ENCODE measurements at regions not wholly inside any gene's neighbourhood (a gene's known extent, or its start where the extent isn't known, plus 50 kb on each side); places are given as distances from the start of the nearest gene placed in this dataset.
"Not testable (repeated sequence)": the region's sequence is repeated elsewhere in the genome, so short reads cannot be mapped to it uniquely, and the experiment has no call there.

DNA sequence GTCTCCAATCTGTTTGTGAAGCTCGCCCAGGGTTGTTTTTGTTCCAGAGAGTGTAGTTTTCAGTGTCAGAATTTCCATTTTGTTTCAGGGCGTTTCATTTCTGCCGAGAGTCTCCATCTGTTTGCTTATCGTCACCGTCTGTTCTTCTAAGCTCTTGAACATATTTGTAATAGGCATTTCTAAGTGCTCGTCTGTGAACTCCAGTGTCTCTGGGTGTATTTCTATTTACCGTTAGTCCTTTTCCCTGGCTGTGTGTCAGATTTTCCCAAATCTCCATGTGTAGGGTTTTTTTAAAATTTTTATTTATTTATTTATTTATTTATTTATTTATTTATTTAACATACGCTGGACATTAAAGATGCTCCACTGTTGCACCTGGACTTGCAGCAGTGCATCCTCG lies 62.5 kb upstream of the LRPAP1 start:
- 66 to 87% (median 78%) methylated on average over 9 of the region's 9 CpGs for WGBS, 5 donors

DNA sequence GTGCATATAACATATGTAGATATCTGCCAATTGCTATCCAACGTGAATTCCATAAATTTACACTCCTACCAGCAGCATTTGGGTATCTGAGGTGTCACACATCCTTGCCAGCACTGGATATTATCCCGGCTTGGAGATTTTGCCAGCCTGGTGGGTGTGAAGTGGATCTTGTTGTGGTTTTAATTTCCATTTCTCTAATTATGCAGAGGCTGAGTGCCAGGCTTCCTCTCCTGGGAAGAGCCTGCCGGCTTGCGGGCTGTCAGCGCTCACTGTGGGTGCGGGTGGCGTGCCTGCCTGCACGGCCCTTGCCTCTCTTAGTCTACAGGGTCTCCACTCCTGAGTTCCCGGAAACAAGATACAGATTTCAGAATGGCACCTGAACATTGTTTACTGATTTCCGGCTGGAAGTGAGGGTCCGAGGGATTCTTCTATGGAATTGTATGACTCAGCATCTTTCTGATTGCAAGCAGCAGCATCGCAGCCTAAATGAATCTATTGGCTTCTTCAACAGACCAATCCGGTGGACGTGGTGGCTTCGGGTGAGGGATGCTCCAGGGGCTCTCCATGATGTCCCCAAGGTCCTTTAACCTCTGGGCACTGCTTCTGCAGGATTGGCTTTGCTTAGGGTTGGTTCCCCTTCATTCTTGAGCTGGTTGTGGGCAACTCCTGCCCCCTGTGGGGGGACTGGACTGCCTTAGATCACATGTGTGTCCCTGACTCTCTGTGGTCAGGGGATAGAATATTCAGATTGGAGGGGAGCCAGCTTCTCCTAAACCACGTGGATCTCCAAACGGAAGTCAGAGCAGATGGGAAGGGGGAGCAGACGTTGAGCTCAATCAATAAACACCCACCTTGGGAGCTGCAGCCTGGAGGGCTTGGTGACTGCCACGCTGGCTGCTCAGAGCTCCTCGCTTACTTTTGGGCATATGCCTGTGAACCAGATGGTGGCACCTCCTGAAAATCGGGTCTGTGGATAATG lies 58.0 kb upstream of the LRPAP1 start:
- H3K27me3 ChIP-seq; intact Hi-C loops (cut with DNase I; ENCODE audit: low total_unique reads); H3K4me1 ChIP-seq; H3K36me3 ChIP-seq; H3K9me3 ChIP-seq; H3K4me3 ChIP-seq; H3K27ac ChIP-seq: not testable (repeated sequence)
- peak in 1 of 2 donors; percentile 1 for DNase-seq
- WGBS, 5 donors, result 57 to 64% (median 60%) methylated on average over 18 to 21 of the region's 21 CpGs

More for the DNA sequence above, 62.5 kb upstream of the LRPAP1 start:
- H3K9me3 ChIP-seq; H3K27ac ChIP-seq; H3K36me3 ChIP-seq; intact Hi-C loops (cut with DNase I; ENCODE audit: low total_unique reads); DNase-seq; H3K4me1 ChIP-seq; H3K4me3 ChIP-seq: not testable (repeated sequence)
- H3K27me3 ChIP-seq, result peaks cover 0 to 12% (median 5%) of the 10 kb centered on the region in 3 donors

DNA sequence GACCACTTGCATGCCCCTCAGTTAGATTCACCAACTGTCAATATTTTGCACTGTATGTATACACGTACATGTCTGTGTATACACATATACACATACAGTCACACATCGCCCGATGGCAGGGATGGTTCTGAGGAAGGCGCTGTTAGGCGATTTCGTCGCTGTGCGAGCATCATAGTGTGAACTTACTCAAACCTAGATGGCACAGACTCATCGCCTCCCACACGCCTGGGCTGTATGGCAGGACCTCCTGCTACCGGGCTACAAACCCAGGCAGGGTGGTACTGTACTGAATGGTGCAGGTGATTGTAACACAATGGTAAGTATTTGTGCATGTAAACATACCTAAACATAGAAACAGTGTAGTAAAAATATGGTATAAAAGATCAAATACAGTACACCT lies 57.2 kb upstream of the LRPAP1 start:
- H3K27me3 ChIP-seq; H3K27ac ChIP-seq; H3K36me3 ChIP-seq; H3K4me1 ChIP-seq; intact Hi-C loops (cut with DNase I; ENCODE audit: low total_unique reads); H3K4me3 ChIP-seq; H3K9me3 ChIP-seq: not testable (repeated sequence)
- 80 to 94% (median 91%) methylated on average over 10 to 11 of the region's 11 CpGs for WGBS, 5 donors
- peak in 1 of 2 donors; percentile 17 for DNase-seq

DNA sequence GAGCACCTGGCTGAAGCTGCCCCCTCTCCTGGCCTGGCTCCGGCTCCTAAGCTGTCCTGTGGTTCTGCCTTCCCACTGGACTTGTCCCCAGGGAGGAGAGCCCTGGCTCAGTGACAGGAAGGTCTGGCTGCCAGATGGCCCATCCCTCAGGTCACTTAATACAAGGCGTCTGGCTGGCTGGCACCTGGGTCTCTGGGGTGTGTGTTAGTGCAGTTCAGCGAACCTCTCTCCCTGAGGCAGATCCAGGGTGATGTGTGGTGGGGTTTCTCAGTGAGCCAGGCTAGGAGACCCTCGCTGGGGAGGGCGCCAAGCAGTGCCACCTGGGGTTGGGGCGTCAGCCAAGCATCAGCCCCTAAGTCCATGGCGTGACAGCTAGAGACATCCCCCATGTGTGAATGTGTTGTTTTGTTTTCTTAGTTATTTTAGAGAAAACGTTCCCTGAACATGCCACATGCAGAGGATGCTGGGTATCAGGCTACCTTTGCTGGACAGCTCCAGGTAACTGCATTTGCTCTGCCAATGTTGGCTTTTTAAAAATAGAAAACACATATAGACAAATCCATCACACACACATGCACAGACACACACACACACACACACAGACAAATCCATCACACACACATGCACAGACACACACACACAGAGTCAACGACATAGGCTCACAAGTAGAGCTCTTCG lies 56.4 kb upstream of the LRPAP1 start:
- H3K36me3 ChIP-seq; intact Hi-C loops (cut with DNase I; ENCODE audit: low total_unique reads); H3K27ac ChIP-seq; H3K9me3 ChIP-seq; H3K4me3 ChIP-seq; H3K4me1 ChIP-seq; H3K27me3 ChIP-seq: not testable (repeated sequence)
- WGBS, 5 donors, result 52 to 63% (median 63%) methylated on average over 8 to 9 of the region's 10 CpGs
- peak in 1 of 2 donors; percentile 15 for DNase-seq

DNA sequence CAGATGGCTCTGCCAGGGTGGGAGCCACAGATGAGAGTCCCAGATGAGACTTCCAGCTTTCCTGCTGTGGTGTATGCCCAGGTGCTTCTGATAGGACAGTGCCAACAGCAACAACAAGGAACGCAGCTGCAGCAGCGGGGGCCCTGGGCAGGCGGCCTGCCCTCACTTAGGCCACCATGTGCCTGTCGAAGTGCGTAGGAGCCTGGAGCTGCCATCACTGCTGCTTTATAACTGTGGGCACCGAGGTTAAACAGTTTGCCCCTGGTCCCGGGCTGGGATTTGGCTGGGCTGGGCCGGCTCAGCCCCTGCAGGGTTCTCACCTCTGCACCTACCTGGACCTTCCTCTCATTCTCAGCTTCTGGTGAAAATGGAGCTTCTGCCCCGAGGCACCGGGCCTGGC lies 54.4 kb upstream of the LRPAP1 start:
- not testable (repeated sequence) for H3K9me3 ChIP-seq, DNase-seq
- 91 to 98% (median 93%) methylated on average over 5 to 10 of the region's 10 CpGs for WGBS, 5 donors

DNA sequence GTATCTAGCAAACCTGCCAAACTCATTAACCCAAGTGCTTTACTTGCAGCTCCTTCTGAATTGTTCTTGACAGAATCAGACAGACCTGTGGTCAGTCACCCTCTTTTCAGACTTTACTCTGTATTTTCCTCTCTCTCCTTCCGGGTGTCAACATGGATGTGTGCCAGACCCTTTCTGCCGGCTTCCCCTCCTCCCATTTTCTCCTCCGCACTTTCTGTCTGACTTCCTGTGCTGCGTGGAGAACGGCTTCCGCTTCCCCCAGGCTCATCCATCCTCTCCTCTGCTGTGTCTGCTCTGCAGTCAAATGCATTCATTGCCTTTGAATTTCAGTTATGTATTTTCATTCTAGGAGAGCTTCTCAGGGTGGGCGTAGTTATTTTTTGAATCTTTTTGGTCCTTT lies 53.3 kb upstream of the LRPAP1 start:
- peak in 1 of 2 donors; percentile 66 for DNase-seq
- H3K36me3 ChIP-seq; H3K4me1 ChIP-seq; H3K4me3 ChIP-seq; H3K9me3 ChIP-seq; intact Hi-C loops (cut with DNase I; ENCODE audit: low total_unique reads); H3K27ac ChIP-seq: not testable (repeated sequence)
- 24 to 30% (median 27%) methylated on average over 7 of the region's 7 CpGs for WGBS, 5 donors
- H3K27me3 ChIP-seq, result peaks cover 0 to 20% (median 0%) of the 10 kb centered on the region in 3 donors

More for the DNA sequence above, 54.4 kb upstream of the LRPAP1 start:
- H3K4me3 ChIP-seq; intact Hi-C loops (cut with DNase I; ENCODE audit: low total_unique reads); H3K4me1 ChIP-seq; H3K36me3 ChIP-seq; H3K27ac ChIP-seq: not testable (repeated sequence)
- H3K27me3 ChIP-seq, result peaks cover 0 to 10% (median 0%) of the 10 kb centered on the region in 3 donors

DNA sequence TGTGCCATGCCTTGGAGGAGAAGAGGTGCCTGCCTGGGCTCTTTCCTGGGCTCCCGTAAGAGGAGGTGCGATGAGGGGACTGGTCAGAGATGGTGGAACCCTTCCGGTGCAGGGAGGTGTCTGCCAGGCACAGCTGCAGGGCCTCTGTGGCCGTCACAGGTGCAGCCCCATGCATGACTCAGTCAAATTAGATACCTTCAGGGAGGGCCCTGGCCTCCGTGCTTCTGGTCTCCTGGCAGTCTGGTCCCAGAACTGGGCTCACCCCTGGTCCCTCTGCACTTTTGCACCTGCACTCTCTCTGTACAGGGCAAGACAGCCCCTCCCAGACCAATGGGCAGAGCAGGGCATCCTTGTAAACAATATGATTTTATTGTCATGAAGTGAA lies 49.9 kb upstream of the LRPAP1 start:
- no peaks in the 10 kb centered on the region for H3K36me3 ChIP-seq
- intact Hi-C loops (cut with DNase I; ENCODE audit: low total_unique reads), result no loop called here
- peaks cover 0 to 21% (median 0%) of the 10 kb centered on the region in 3 donors for H3K27me3 ChIP-seq
- TF ChIP-seq POLR2AphosphoS5 (IDR thresholded peaks at IDR 0.05), result no peak
- TF ChIP-seq EP300 (IDR thresholded peaks at IDR 0.05), result no peak
- TF ChIP-seq, protein P1, sequence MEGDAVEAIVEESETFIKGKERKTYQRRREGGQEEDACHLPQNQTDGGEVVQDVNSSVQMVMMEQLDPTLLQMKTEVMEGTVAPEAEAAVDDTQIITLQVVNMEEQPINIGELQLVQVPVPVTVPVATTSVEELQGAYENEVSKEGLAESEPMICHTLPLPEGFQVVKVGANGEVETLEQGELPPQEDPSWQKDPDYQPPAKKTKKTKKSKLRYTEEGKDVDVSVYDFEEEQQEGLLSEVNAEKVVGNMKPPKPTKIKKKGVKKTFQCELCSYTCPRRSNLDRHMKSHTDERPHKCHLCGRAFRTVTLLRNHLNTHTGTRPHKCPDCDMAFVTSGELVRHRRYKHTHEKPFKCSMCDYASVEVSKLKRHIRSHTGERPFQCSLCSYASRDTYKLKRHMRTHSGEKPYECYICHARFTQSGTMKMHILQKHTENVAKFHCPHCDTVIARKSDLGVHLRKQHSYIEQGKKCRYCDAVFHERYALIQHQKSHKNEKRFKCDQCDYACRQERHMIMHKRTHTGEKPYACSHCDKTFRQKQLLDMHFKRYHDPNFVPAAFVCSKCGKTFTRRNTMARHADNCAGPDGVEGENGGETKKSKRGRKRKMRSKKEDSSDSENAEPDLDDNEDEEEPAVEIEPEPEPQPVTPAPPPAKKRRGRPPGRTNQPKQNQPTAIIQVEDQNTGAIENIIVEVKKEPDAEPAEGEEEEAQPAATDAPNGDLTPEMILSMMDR (IDR thresholded peaks at IDR 0.05), result no peak
- no peak for TF ChIP-seq POLR2A (IDR thresholded peaks at IDR 0.05)
- WGBS, 5 donors, result 70 to 79% (median 71%) methylated on average over 5 of the region's 5 CpGs
- no peak overlapping the region for H3K27ac ChIP-seq
- H3K4me1 ChIP-seq, result peaks cover 0 to 5% (median 0%) of the 10 kb centered on the region in 4 donors
- no peak overlapping the region for H3K4me3 ChIP-seq
- no peak for DNase-seq
- peaks cover 0 to 3% (median 0%) of the 10 kb centered on the region in 4 donors for H3K9me3 ChIP-seq

All from stomach (tissue), 8 donors.